Right cardiac atrium (tissue), 5 donors: ENCODE measurements at regions not wholly inside any gene's neighbourhood (a gene's known extent, or its start where the extent isn't known, plus 50 kb on each side); places are given as distances from the start of the nearest gene placed in this dataset.

Source experiments
- ATAC-seq, 2 donors: fragments of 200-7000 bp; cut with Tn5 transposase; one replicate each; pipeline versions ENCODE4 v1.8.0 to v1.9.1; 2020; ENCODE audit warnings: moderate library complexity in 2 of 2, mild to moderate bottlenecking in 1 of 2
- DNase-seq, 3 donors: peaks; one replicate each; pipeline ENCODE4 v3.0.0-alpha.2; 2020
- H3K27ac ChIP-seq: one replicate; pipeline ENCODE4 v1.5.1; 2013; ENCODE audit warnings: mild to moderate bottlenecking, low read length, control low read depth, moderate library complexity
- H3K27me3 ChIP-seq: one replicate; pipeline ENCODE4 v1.6.1; 2013; ENCODE audit not compliant: control insufficient read depth, insufficient read depth
- H3K4me1 ChIP-seq: one replicate; pipeline ENCODE4 v1.6.1; 2013; ENCODE audit warnings: low read length; ENCODE audit not compliant: control insufficient read depth, insufficient read depth
- H3K4me3 ChIP-seq: one replicate; pipeline ENCODE4 v1.5.1; 2013; ENCODE audit warnings: low read length, control low read depth
- H3K9me3 ChIP-seq: one replicate; pipeline ENCODE4 v1.6.1; 2013; ENCODE audit warnings: low read length; ENCODE audit not compliant: control insufficient read depth
- WGBS: extraction: QIAGEN DNeasy Blood & Tissue Kit; methylation state at CpG from one replicate; pipeline ENCODE4 v1.1.7; 2013; 5-methylcytosine and 5-hydroxymethylcytosine counted together
- intact Hi-C, 4 donors: fragments of 100-400 bp; cut with DNase I; formaldehyde crosslinking; loops; one replicate each; pipeline versions ENCODE4 v1.11.0 to v1.14.0; 2022 to 2023
- donor health status: healthy with polysubstance abuse.
- donor health status: DM: no; HTN: yes; CAD: no.
- donor health status: DM: no; HTN: no; CAD: no.
- donor health status: DM: no; HTN: yes; CAD: no; lungs with severe emphysema.
- donor health status: DM: yes; HTN: yes; CAD: no.

DNA sequence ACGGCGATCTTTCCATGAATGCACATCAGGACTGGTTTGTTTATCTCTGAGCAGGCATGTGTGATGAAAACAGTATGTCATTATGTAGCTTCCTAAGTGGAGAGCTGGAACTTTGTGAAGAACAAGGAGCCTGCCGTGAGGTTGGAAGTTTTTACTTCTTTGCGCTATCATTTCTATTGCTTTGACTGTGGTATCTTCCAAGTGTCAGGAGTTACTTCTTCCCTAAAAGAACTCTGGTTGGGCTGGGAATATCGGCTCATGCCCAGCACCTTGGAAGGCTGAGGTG, 167.4 kb upstream of the AHR start:
- peak overlapping the region; percentile 43 for H3K4me3 ChIP-seq
- ATAC-seq (no peak), DNase-seq (no peak)
- 39% methylated on average over 5 of the region's 5 CpGs for WGBS
- H3K27ac ChIP-seq = no peak overlapping the region
- no peaks in the 10 kb centered on the region for H3K9me3 ChIP-seq
- intact Hi-C loops = no loop called here
- no peaks in the 10 kb centered on the region for H3K27me3 ChIP-seq
- no peaks in the 10 kb centered on the region for H3K4me1 ChIP-seq

DNA sequence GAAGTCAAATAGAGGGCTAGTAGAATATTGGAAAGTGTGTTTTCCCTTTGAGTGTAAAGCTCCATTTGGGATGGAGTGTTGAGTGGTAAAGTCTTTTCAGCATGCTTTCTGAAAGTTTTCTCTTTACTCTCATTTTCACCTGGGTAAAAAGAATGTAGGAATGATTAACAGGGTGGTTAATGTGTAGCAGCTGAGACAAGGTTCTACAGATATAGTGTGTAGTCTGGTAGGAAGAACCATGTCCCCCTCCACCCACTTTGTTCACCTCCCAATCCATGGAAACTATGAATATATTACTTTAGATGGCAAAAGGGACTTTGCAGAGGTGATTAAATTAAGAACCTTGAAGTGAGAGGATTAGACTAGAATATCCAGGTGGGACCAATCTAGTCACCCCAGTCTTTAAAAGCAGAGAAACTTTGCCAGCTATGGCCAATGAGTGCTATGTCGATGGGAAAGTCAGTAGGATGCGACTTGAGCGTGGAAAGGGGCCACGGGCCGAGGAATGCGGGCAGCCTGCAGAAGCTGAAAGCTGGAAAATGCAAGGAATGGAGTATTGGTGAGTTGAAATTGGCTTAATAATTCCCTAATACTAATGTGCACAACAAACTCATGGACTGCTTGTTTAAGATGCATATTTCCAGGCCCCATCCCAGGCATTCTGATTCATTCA, 166.3 kb upstream of the AHR start:
- no peaks in the 10 kb centered on the region for H3K9me3 ChIP-seq
- no peak overlapping the region for H3K4me3 ChIP-seq
- intact Hi-C loops = no loop called here
- no peaks in the 10 kb centered on the region for H3K4me1 ChIP-seq
- WGBS = 98% methylated on average over 6 of the region's 6 CpGs
- no peaks in the 10 kb centered on the region for H3K27me3 ChIP-seq
- DNase-seq = no peak
- no peak overlapping the region for H3K27ac ChIP-seq
- ATAC-seq = no peak

DNA sequence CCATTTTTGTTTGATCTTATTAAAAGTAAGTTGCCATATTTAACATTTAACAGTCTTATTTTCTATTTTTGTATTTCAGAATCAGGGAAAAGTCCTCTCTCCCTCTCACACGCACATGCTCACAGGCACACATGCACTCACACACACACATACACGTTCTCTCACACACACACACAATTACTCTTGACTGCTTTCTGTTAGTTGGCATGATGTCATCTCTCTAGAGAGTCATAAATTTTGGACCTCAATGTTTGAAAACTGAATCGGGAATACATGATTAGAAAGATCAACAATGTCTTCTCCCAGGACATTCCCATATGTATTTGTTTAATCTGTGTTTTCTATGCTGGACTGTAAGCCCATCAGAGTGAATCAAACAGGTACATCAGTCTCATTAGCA, 165.7 kb upstream of the AHR start:
- no peak overlapping the region for H3K4me3 ChIP-seq
- intact Hi-C loops = no loop called here
- no peaks in the 10 kb centered on the region for H3K4me1 ChIP-seq
- H3K9me3 ChIP-seq = no peaks in the 10 kb centered on the region
- no peaks in the 10 kb centered on the region for H3K27me3 ChIP-seq
- no peak for DNase-seq
- no peak overlapping the region for H3K27ac ChIP-seq
- WGBS = 62% methylated on average over 3 of the region's 3 CpGs
- no peak for ATAC-seq

DNA sequence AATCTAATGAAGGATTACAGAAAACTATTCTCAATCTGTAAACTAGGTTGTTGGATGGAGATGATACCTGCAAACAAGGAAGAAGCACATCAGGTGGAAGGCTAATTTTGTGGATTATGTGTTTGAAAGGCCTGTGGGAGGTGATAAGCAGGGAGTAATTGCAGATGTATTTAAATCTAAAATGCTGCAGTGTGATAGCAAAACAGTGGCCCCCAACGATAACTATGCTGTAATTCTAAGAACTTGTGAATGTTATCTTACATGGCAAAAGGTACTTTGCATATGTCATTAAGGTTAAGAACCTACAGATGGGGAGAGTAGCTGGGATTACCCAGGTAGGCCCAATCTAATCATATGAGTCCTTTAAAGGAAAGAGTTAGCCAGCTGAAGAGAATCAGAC, 164.5 kb upstream of the AHR start:
- 90% methylated on average over 1 of the region's 1 CpG for WGBS

DNA sequence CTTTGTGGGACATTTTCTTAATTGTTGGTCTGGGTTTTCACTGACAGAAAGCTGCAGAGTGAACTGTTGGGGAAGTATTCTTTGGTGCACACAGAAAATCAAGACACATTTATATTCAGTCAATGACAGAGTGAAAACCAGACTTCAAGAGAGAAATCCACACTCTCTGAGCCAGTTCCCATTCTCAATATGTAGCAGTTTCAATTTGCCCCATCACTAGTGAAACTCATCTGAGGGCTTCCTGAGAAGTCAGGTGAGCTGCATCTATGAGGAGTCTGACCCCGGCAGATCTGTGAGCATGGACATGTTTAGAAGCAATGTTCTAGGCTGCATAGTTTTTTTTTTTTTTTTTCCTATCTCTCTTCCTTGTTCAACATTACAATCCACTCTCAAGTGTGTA, 163.7 kb upstream of the AHR start:
- no peak overlapping the region for H3K27ac ChIP-seq
- intact Hi-C loops = no loop called here
- no peak overlapping the region for H3K4me3 ChIP-seq
- no peaks in the 10 kb centered on the region for H3K9me3 ChIP-seq
- H3K27me3 ChIP-seq = no peaks in the 10 kb centered on the region
- 98% methylated on average over 1 of the region's 1 CpG for WGBS
- DNase-seq = no peak
- no peak for ATAC-seq
- no peaks in the 10 kb centered on the region for H3K4me1 ChIP-seq

More for the DNA sequence above, 164.5 kb upstream of the AHR start:
- intact Hi-C loops = no loop called here
- DNase-seq = no peak
- no peaks in the 10 kb centered on the region for H3K9me3 ChIP-seq
- no peaks in the 10 kb centered on the region for H3K4me1 ChIP-seq
- no peak for ATAC-seq
- H3K27me3 ChIP-seq = no peaks in the 10 kb centered on the region
- H3K4me3 ChIP-seq = no peak overlapping the region
- no peak overlapping the region for H3K27ac ChIP-seq

DNA sequence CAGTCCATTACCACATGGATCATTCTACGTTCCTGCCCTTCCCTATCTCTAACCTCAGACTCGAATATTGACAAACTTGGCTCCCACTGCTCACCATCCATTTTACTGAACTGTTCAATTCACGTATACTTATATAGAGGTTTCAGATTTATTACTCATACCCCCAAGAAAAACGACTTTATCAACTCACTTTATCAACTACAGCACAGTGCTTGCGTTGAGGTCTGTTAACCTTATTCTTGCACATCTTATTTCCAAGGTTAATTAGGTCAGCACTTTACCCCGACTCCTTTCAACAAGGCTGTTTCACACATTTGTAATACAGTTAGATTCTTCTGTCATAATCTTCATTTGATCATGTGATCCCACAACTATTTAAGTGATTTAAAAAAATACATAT, 162.3 kb upstream of the AHR start:
- no peak for ATAC-seq
- H3K27me3 ChIP-seq = no peaks in the 10 kb centered on the region
- no peaks in the 10 kb centered on the region for H3K4me1 ChIP-seq
- WGBS = 80% methylated on average over 6 of the region's 6 CpGs
- no peaks in the 10 kb centered on the region for H3K9me3 ChIP-seq
- DNase-seq = no peak
- no peak overlapping the region for H3K4me3 ChIP-seq
- no peak overlapping the region for H3K27ac ChIP-seq
- intact Hi-C loops = no loop called here

DNA sequence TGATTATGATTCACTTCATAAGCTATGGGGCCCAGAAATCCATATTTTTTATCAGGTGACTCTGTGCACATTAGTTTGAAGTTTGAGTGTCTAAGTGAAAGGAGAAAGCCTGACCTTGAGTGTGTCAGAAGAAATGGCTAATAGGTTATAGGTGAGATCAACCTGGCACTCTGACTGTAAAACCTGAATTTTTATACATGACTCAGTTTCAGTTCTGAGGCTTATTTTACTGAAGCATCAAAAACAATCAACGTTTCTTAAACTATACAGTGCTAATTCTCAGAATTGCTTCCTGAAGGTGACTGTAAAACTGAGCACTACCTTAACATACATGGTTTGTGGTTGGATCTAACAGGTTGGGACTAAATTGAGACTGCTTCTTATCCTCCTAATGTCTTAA, 159.4 kb upstream of the AHR start:
- Histone ChIP-seq H3K4me1 (no peaks in the 10 kb centered on the region), H3K27ac (no peak overlapping the region), H3K27me3 (no peaks in the 10 kb centered on the region), H3K9me3 (no peaks in the 10 kb centered on the region), H3K4me3 (no peak overlapping the region)
- no peak for DNase-seq
- WGBS = 78% methylated on average over 1 of the region's 1 CpG
- intact Hi-C loops = no loop called here
- ATAC-seq = no peak

DNA sequence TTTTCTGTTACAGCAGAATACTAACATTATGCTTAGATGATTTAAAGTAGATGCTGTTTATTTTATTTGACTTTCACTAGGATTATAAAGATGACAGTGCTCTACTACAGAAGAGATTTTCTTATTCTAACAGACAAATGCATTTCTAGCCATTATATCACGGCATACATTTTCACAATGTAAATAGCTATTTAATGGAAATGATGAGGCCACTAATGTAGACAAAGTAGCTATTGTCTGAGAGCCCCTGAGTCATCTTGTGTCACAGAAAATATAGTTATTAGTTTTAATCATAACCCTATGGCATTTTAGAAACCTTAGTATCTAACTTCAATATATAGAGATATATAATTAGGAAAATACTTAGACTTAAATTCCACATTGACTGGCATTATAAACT, 158.0 kb upstream of the AHR start:
- ATAC-seq (no peak), DNase-seq (no peak)
- 91% methylated on average over 1 of the region's 1 CpG for WGBS
- Histone ChIP-seq H3K27me3 (no peaks in the 10 kb centered on the region), H3K4me3 (no peak overlapping the region), H3K27ac (no peak overlapping the region), H3K9me3 (no peaks in the 10 kb centered on the region), H3K4me1 (no peaks in the 10 kb centered on the region)
- intact Hi-C loops = no loop called here

DNA sequence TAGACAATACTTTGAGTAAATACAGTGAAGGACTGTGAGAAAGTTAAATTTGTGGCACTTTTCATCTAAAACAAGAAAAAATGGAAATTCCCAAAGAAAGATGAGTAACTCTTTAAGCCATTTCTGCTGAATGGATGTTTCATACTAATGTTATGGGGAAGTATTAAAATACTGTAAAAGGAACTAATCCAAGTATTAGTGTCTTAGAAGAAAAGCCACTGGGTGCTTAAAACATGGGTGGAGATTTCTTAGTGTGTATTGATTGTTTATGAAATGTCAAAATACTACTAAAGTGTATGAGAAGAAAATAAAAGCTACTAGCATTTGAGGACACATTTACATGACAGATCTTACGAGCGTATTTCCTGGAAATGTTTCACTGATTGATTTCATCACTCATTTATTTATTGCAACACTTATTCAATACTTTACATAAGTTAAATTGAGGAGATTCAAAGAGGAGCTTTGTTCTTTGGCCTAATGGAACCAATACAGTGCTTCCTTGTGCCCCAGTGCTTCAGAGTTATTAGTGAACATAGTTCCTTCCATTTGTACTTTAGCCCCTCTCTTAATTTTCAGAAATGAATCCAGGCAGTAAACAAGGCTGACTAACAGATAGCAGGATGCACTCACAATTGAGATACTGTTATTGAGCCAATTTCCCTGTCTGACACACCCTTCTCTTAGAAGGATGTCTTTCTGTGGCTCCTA, 155.5 kb upstream of the AHR start:
- no peaks in the 10 kb centered on the region for H3K9me3 ChIP-seq
- ATAC-seq (no peak), DNase-seq (no peak)
- intact Hi-C loops = no loop called here
- no peaks in the 10 kb centered on the region for H3K4me1 ChIP-seq
- H3K27ac ChIP-seq = no peak overlapping the region
- WGBS = 72% methylated on average over 2 of the region's 2 CpGs
- peak overlapping the region; percentile 52 for H3K4me3 ChIP-seq
- no peaks in the 10 kb centered on the region for H3K27me3 ChIP-seq

DNA sequence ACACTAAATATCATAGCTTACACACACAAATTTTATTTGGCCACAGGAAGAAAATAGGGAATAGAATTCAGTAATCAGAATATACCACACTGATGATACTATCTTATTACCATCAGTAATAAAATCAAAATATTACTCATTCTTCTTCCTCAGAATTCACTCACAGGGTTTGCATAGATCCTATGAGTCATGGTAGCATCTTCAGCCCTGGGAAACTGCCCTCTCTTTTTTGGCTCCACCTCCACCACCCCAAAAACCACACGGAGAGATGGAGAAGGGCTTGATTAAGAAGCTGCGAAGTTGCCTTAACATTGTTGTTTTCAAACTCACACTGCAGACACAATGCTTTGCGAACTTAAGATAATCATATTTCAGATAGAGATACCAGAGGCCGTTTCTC, 154.1 kb upstream of the AHR start:
- ATAC-seq (no peak), DNase-seq (no peak)
- Histone ChIP-seq H3K4me1 (no peaks in the 10 kb centered on the region), H3K27me3 (no peaks in the 10 kb centered on the region), H3K4me3 (no peak overlapping the region), H3K27ac (no peak overlapping the region), H3K9me3 (no peaks in the 10 kb centered on the region)
- 55% methylated on average over 4 of the region's 4 CpGs for WGBS
- intact Hi-C loops = no loop called here

DNA sequence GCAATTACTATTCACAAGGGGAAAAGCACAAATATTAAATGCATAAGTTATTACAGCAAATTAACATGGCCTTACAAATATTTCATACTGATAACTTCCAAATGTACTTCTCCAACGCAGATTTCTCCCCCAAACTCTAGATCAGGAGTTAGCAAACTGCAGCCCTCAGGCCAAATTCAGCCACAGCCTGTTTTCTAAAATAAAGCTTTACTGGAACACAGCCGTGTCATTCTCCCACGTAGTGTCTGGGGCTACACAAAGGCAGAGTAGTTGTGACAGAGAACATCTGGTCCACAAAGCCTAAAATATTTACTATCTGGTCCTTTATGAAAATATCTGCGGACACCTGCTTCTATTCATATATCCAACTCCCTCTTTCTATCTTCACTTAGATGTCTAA, 151.8 kb upstream of the AHR start:
- DNase-seq (no peak), ATAC-seq (no peak)

DNA sequence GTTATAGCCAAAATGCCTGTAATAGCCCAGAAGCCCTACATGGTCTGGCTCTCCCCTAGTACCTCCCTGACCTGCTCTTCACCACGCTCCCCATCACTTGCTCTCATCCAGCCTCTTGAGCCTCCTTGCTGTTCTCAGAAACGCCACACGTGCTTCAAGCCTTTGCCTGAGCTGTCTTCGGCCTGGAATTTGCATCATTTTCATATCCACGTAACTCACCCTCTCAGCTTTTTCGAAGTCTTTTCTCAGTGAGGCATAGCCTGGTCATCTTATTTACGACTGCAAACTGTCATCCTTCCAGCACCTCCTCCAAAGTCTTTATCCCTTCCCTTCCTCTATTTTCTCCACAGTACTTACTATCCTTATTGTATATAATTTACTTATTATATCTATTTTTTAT, 151.0 kb upstream of the AHR start:
- Histone ChIP-seq H3K4me3 (no peak overlapping the region), H3K9me3 (no peaks in the 10 kb centered on the region), H3K4me1 (no peaks in the 10 kb centered on the region), H3K27ac (no peak overlapping the region), H3K27me3 (no peaks in the 10 kb centered on the region)
- WGBS = 92% methylated on average over 7 of the region's 7 CpGs
- intact Hi-C loops = no loop called here
- ATAC-seq (no peak), DNase-seq (no peak)

More for the DNA sequence above, 151.8 kb upstream of the AHR start:
- Histone ChIP-seq H3K4me3 (no peak overlapping the region), H3K4me1 (no peaks in the 10 kb centered on the region), H3K27me3 (no peaks in the 10 kb centered on the region), H3K9me3 (no peaks in the 10 kb centered on the region), H3K27ac (no peak overlapping the region)
- WGBS = 61% methylated on average over 4 of the region's 4 CpGs
- intact Hi-C loops = no loop called here
